ENCODE measurements at regions not wholly inside any gene's neighbourhood (a gene's known extent, or its start where the extent isn't known, plus 50 kb on each side); places are given as distances from the start of the nearest gene placed in this dataset.
"Not testable (repeated sequence)": the region's sequence is repeated elsewhere in the genome, so short reads cannot be mapped to it uniquely, and the experiment has no call there.

DNA sequence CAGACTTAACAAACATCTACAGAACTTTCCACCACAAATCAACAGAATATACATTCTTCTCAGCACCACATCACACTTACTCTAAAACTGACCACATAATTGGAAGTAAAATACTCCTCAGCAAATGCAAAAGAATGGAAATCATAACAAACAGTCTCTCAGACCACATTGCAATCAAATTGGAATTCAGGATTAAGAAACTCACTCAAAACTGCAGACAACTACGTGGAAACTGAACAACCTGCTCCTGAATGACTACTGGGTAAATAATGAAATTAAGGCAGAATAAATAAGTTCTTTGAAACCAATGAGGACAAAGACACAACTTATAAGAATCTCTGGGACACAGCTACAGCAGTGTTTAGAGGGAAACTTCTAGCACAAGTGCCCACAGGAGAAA is 292.7 kb downstream of the RND3 start:
- not testable (repeated sequence) for TF ChIP-seq POLR2A (IDR thresholded peaks at IDR 0.05)
- TF ChIP-seq, protein P1, sequence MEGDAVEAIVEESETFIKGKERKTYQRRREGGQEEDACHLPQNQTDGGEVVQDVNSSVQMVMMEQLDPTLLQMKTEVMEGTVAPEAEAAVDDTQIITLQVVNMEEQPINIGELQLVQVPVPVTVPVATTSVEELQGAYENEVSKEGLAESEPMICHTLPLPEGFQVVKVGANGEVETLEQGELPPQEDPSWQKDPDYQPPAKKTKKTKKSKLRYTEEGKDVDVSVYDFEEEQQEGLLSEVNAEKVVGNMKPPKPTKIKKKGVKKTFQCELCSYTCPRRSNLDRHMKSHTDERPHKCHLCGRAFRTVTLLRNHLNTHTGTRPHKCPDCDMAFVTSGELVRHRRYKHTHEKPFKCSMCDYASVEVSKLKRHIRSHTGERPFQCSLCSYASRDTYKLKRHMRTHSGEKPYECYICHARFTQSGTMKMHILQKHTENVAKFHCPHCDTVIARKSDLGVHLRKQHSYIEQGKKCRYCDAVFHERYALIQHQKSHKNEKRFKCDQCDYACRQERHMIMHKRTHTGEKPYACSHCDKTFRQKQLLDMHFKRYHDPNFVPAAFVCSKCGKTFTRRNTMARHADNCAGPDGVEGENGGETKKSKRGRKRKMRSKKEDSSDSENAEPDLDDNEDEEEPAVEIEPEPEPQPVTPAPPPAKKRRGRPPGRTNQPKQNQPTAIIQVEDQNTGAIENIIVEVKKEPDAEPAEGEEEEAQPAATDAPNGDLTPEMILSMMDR (IDR thresholded peaks at IDR 0.05), result not testable (repeated sequence)
